Upper lobe of left lung (tissue), 6 donors: ENCODE measurements at regions not wholly inside any gene's neighbourhood (a gene's known extent, or its start where the extent isn't known, plus 50 kb on each side); places are given as distances from the start of the nearest gene placed in this dataset.
"Not testable (repeated sequence)": the region's sequence is repeated elsewhere in the genome, so short reads cannot be mapped to it uniquely, and the experiment has no call there.

Experiments
- ATAC-seq, 2 donors: fragments of 200-7000 bp; cut with Tn5 transposase; one replicate each; pipeline ENCODE4 v1.9.1; 2022; ENCODE audit warnings: mild to moderate bottlenecking in 2 of 2, moderate library complexity in 2 of 2; ENCODE audit not compliant: low FRiP score in 2 of 2
- DNase-seq, 2 donors: peaks; one replicate each; pipeline ENCODE4 v3.0.0-alpha.2; 2019 to 2020
- H3K27ac ChIP-seq, 4 donors: fragments of 200-600 bp; sonication (generic); one replicate each; pipeline ENCODE4 v1.5.1; 2016 to 2019
- H3K27me3 ChIP-seq, 4 donors: fragments of 200-600 bp; sonication (generic); one replicate each; pipeline ENCODE4 v1.5.1; 2017 to 2019
- H3K36me3 ChIP-seq, 4 donors: fragments of 200-600 bp; sonication (generic); one replicate each; pipeline ENCODE4 v1.5.1; 2016 to 2019
- H3K4me1 ChIP-seq, 4 donors: fragments of 200-600 bp; sonication (generic); one replicate each; pipeline ENCODE4 v1.5.1; 2018 to 2019
- H3K4me3 ChIP-seq, 4 donors: fragments of 200-600 bp; sonication (generic); one replicate each; pipeline ENCODE4 v1.5.1; 2017 to 2019; ENCODE audit warnings: mild to moderate bottlenecking in 2 of 4, moderate library complexity in 1 of 4
- H3K9me3 ChIP-seq, 4 donors: fragments of 200-600 bp; sonication (generic); one replicate each; pipeline ENCODE4 v1.5.1; 2018 to 2019
- CTCF ChIP-seq, 6 experiments: fragments of 450-650 bp in 4 of 6; fragments of 200-600 bp in 2 of 6; sonication (generic) in 2 of 6; IDR thresholded peaks; one replicate each; pipeline ENCODE4 v1.5.1; 2016 to 2019; ENCODE audit warnings: antibody characterized with exemption in 6 of 6
- EP300 ChIP-seq, 4 donors: sonication (generic); formaldehyde crosslinking; IDR thresholded peaks; one replicate each; pipeline ENCODE4 v1.5.1; 2017; ENCODE audit warnings: antibody characterized with exemption in 4 of 4, control low read depth in 2 of 4
- POLR2A ChIP-seq, 4 donors: fragments of 450-650 bp; IDR thresholded peaks; one replicate each; pipeline ENCODE4 v1.5.1; 2016 to 2017; ENCODE audit warnings: antibody characterized with exemption in 4 of 4, mild to moderate bottlenecking in 2 of 4
- POLR2AphosphoS5 ChIP-seq, 2 donors: sonication (generic); formaldehyde crosslinking; IDR thresholded peaks; one replicate each; pipeline ENCODE4 v1.5.1; 2017; ENCODE audit warnings: antibody characterized with exemption in 2 of 2
- WGBS, 2 donors: methylation state at CpG; one replicate each; pipeline ENCODE4 v1.1.5; 2017 to 2018; 5-methylcytosine and 5-hydroxymethylcytosine counted together
- donor health status: DM: no; HTN: no; CAD: no; lungs with moderate emphysema.
- donor health status: DM: no; HTN: yes; CAD: no; lungs with severe emphysema.

DNA sequence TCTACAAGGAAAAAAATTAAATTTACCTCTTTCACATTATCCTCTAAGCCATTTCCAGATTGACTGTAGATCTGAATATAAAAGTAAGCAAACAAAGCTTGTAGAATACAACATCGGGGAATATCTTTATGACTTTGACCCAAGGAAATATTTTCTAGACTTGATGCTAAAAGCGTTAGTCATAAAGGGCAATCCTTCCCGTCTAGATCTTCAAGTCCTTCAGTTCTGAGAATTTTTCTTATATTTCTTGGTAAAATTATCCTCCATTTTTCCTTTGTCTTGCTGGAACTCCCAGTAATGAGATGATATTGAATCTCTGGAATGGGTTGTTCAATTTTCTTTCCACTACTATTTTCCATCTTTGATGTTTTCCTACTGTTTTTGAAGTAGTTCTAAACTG lies 77.8 kb upstream of the ZNF184 start:
- DNase-seq, result no peak
- Histone ChIP-seq H3K4me3 (no peak overlapping the region), H3K27ac (no peak overlapping the region), H3K4me1 (no peaks in the 10 kb centered on the region), H3K27me3 (peaks cover 0 to 35% (median 15%) of the 10 kb centered on the region in 4 donors), H3K9me3 (peaks cover 0 to 5% (median 0%) of the 10 kb centered on the region in 4 donors), H3K36me3 (no peaks in the 10 kb centered on the region)
- no peak for ATAC-seq
- TF ChIP-seq EP300 (IDR thresholded peaks at IDR 0.05) (no peak), POLR2A (IDR thresholded peaks at IDR 0.05) (no peak), POLR2AphosphoS5 (IDR thresholded peaks at IDR 0.05) (no peak), CTCF (IDR thresholded peaks at IDR 0.05) (no peak)
- 72 to 83% methylated on average over 3 of the region's 3 CpGs for WGBS, 2 donors

- WGBS, 2 donors, result 83 to 91% methylated on average over 14 of the region's 14 CpGs
- H3K27ac ChIP-seq, H3K4me1 ChIP-seq, H3K4me3 ChIP-seq, H3K9me3 ChIP-seq, ATAC-seq, DNase-seq, H3K36me3 ChIP-seq: not testable (repeated sequence)
- H3K27me3 ChIP-seq, result peaks cover 0 to 39% (median 21%) of the 10 kb centered on the region in 4 donors
Observed at GRCh38 chr6:27549241-27549598, 76.3 kb upstream of the ZNF184 start.

GRCh38 chr6:27547157-27548075 lies 74.5 kb upstream of the ZNF184 start:
- 20 to 24% methylated on average over 19 to 23 of the region's 23 CpGs for WGBS, 2 donors
- H3K36me3 ChIP-seq, result no peaks in the 10 kb centered on the region
- TF ChIP-seq POLR2AphosphoS5 (IDR thresholded peaks at IDR 0.05) (no peak), EP300 (IDR thresholded peaks at IDR 0.05) (no peak), CTCF (IDR thresholded peaks at IDR 0.05) (no peak), POLR2A (IDR thresholded peaks at IDR 0.05) (no peak)
- no peak overlapping the region for H3K4me3 ChIP-seq
- ATAC-seq (no peak), DNase-seq (no peak)
- peaks cover 0 to 43% (median 20%) of the 10 kb centered on the region in 4 donors for H3K27me3 ChIP-seq
- H3K27ac ChIP-seq, result no peak overlapping the region
- H3K9me3 ChIP-seq, result peaks cover 0 to 5% (median 0%) of the 10 kb centered on the region in 4 donors
- H3K4me1 ChIP-seq, result peaks cover 0 to 6% (median 0%) of the 10 kb centered on the region in 4 donors

GRCh38 chr6:27546522-27546921 lies 73.6 kb upstream of the ZNF184 start:
- Histone ChIP-seq H3K36me3 (no peaks in the 10 kb centered on the region), H3K4me3 (no peak overlapping the region), H3K27me3 (peaks cover 0 to 43% (median 20%) of the 10 kb centered on the region in 4 donors), H3K9me3 (peaks cover 0 to 5% (median 1%) of the 10 kb centered on the region in 4 donors), H3K4me1 (peaks cover 0 to 6% (median 0%) of the 10 kb centered on the region in 4 donors), H3K27ac (no peak overlapping the region)
- WGBS, 2 donors, result 83 to 90% methylated on average over 7 of the region's 7 CpGs
- no peak for DNase-seq
- no peak for TF ChIP-seq POLR2AphosphoS5 (IDR thresholded peaks at IDR 0.05)
- TF ChIP-seq POLR2A (IDR thresholded peaks at IDR 0.05), result no peak
- TF ChIP-seq CTCF (IDR thresholded peaks at IDR 0.05), result no peak
- ATAC-seq, result no peak

DNA sequence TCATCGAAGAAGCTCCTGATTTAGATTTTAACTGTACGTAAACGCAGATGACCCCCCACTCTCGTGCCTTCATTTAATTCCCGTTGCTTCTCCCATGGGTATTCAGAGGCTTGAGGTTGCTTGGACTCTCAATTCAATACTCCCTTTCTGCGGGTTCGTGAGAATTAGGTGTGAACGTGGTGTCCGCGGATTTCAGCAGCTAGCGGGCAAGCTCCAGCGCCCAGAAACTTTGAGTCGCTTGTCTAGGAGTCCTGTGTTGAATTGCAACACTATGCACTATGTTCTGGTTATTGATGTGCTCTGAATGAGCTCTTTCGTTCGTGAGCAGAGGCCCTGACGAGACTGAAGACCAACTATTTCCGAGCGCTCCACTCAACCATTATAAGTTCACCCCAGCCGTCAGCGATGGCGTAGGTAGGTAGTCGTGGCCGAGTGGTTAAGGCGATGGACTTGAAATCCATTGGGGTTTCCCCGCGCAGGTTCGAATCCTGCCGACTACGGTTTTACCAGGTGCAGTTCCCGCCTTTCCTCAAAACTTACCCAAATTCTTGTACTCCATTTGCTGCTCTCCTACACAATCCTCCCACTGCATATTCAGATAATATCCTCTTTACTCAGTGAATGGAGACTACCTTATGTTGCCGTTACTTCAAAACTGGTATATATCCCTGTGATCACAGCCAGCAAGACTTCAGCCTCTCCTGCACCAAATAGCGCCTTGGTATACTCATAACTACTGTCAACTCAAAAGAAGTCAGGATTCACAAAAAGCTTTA lies 72.6 kb upstream of the ZNF184 start:
- DNase-seq, result no peak
- Histone ChIP-seq H3K4me1 (peaks cover 0 to 6% (median 0%) of the 10 kb centered on the region in 4 donors), H3K27me3 (peaks cover 0 to 43% (median 20%) of the 10 kb centered on the region in 4 donors), H3K9me3 (peaks cover 0 to 5% (median 1%) of the 10 kb centered on the region in 4 donors), H3K4me3 (no peak overlapping the region), H3K27ac (no peak overlapping the region), H3K36me3 (no peaks in the 10 kb centered on the region)
- TF ChIP-seq CTCF (IDR thresholded peaks at IDR 0.05), result no peak
- no peak for TF ChIP-seq POLR2AphosphoS5 (IDR thresholded peaks at IDR 0.05)
- no peak for TF ChIP-seq POLR2A (IDR thresholded peaks at IDR 0.05)
- TF ChIP-seq EP300 (IDR thresholded peaks at IDR 0.05), result no peak
- WGBS, 2 donors, result 7 to 11% methylated on average over 29 to 32 of the region's 32 CpGs
- no peak for ATAC-seq
